ENCODE measurements at regions not wholly inside any gene's neighbourhood (a gene's known extent, or its start where the extent isn't known, plus 50 kb on each side); places are given as distances from the start of the nearest gene placed in this dataset.

DNA sequence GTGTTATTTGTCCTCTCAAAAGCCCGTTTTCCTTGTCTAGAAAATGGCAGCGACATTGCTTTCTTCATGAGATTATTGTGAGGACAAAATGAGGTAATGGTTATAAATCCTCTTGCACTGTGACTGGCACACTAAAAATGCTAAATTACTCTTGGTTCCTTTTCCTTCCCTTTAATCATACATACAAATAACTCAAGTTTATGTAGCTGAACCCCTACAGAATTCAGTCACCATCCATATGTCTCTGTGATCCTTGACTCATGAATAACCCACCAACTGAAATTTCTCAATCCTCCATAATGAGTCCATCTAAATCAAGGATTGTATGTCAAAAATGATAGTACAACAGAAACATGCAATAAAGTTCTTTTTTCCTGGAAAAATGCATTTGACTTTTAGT lies 71.3 kb upstream of the VWC2 start:
- TF ChIP-seq, protein P1, sequence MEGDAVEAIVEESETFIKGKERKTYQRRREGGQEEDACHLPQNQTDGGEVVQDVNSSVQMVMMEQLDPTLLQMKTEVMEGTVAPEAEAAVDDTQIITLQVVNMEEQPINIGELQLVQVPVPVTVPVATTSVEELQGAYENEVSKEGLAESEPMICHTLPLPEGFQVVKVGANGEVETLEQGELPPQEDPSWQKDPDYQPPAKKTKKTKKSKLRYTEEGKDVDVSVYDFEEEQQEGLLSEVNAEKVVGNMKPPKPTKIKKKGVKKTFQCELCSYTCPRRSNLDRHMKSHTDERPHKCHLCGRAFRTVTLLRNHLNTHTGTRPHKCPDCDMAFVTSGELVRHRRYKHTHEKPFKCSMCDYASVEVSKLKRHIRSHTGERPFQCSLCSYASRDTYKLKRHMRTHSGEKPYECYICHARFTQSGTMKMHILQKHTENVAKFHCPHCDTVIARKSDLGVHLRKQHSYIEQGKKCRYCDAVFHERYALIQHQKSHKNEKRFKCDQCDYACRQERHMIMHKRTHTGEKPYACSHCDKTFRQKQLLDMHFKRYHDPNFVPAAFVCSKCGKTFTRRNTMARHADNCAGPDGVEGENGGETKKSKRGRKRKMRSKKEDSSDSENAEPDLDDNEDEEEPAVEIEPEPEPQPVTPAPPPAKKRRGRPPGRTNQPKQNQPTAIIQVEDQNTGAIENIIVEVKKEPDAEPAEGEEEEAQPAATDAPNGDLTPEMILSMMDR (IDR thresholded peaks at IDR 0.05 in 2 of 3, conservative IDR thresholded peaks at IDR 0.05 in 1 of 3; ENCODE audit: borderline replicate concordance in 1 of 3, insufficient read depth in 1 of 3, low read depth in 2 of 3, low read length in 2 of 3), result no peak
- TF ChIP-seq, protein P2, sequence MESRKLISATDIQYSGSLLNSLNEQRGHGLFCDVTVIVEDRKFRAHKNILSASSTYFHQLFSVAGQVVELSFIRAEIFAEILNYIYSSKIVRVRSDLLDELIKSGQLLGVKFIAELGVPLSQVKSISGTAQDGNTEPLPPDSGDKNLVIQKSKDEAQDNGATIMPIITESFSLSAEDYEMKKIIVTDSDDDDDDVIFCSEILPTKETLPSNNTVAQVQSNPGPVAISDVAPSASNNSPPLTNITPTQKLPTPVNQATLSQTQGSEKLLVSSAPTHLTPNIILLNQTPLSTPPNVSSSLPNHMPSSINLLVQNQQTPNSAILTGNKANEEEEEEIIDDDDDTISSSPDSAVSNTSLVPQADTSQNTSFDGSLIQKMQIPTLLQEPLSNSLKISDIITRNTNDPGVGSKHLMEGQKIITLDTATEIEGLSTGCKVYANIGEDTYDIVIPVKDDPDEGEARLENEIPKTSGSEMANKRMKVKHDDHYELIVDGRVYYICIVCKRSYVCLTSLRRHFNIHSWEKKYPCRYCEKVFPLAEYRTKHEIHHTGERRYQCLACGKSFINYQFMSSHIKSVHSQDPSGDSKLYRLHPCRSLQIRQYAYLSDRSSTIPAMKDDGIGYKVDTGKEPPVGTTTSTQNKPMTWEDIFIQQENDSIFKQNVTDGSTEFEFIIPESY (IDR thresholded peaks at IDR 0.05; ENCODE audit: extremely low read depth, insufficient replicate concordance, low read length), result no peak
- TF ChIP-seq, protein P3, sequence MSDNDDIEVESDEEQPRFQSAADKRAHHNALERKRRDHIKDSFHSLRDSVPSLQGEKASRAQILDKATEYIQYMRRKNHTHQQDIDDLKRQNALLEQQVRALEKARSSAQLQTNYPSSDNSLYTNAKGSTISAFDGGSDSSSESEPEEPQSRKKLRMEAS (IDR thresholded peaks at IDR 0.05), result no peak
- TF ChIP-seq SP1 (IDR thresholded peaks at IDR 0.05; ENCODE audit: low read depth) (no peak), RAD21 (IDR thresholded peaks at IDR 0.05; ENCODE audit: low read depth) (no peak), CEBPB (IDR thresholded peaks at IDR 0.05; ENCODE audit: low read depth) (no peak), POLR2AphosphoS5 (IDR thresholded peaks at IDR 0.05; ENCODE audit: low read depth, low read length) (no peak), EZH2 (IDR thresholded peaks at IDR 0.05) (no peak), FOSL1 (IDR thresholded peaks at IDR 0.05; ENCODE audit: low read depth) (no peak), SRF (IDR thresholded peaks at IDR 0.05; ENCODE audit: low read depth) (no peak), ZNF274 (IDR thresholded peaks at IDR 0.05; ENCODE audit: low read depth, low read length) (no peak), JUND (IDR thresholded peaks at IDR 0.05) (no peak), POLR2A (IDR thresholded peaks at IDR 0.05; ENCODE audit: borderline replicate concordance, extremely low read depth, insufficient read depth, insufficient read length) (no peak)
